ENCODE measurements at regions not wholly inside any gene's neighbourhood (a gene's known extent, or its start where the extent isn't known, plus 50 kb on each side); places are given as distances from the start of the nearest gene placed in this dataset.

- DNase-seq: no peak
Measured at GRCh38 chr3:188052169-188053035, 101.6 kb upstream of the LPP start.

- no peak for DNase-seq
Measured at GRCh38 chr3:188053036-188053340, 101.0 kb upstream of the LPP start.

GRCh38 chr3:188053710-188054380 is 100.1 kb upstream of the LPP start:
- DNase-seq: no peak

- DNase-seq: no peak
Measured at GRCh38 chr3:188054541-188054940, 99.4 kb upstream of the LPP start.

- DNase-seq: no peak
Measured at GRCh38 chr3:188055388-188055787, 98.6 kb upstream of the LPP start.

GRCh38 chr3:188057124-188057523 is 96.8 kb upstream of the LPP start:
- no peak for DNase-seq

GRCh38 chr3:188058569-188059184 is 95.3 kb upstream of the LPP start:
- no peak for DNase-seq

GRCh38 chr3:188059351-188059750 is 94.6 kb upstream of the LPP start:
- DNase-seq: no peak

- DNase-seq: no peak
Measured at GRCh38 chr3:188060264-188060835, 93.6 kb upstream of the LPP start.

- no peak for DNase-seq
Measured at GRCh38 chr3:188060840-188061544, 93.0 kb upstream of the LPP start.

- DNase-seq: no peak
Measured at GRCh38 chr3:188062216-188062615, 91.7 kb upstream of the LPP start.

GRCh38 chr3:188064831-188065493 is 89.0 kb upstream of the LPP start:
- DNase-seq: no peak

GRCh38 chr3:188066141-188066540 is 87.8 kb upstream of the LPP start:
- DNase-seq: no peak

- DNase-seq: no peak
Measured at GRCh38 chr3:188067932-188068331, 86.0 kb upstream of the LPP start.

- DNase-seq: no peak
Measured at GRCh38 chr3:188068342-188068741, 85.6 kb upstream of the LPP start.

GRCh38 chr3:188071636-188072035 is 82.3 kb upstream of the LPP start:
- no peak for DNase-seq

GRCh38 chr3:188076176-188076575 is 77.8 kb upstream of the LPP start:
- DNase-seq: no peak

GRCh38 chr3:188077160-188077799 is 76.7 kb upstream of the LPP start:
- DNase-seq: no peak

GRCh38 chr3:188080091-188080490 is 73.9 kb upstream of the LPP start:
- DNase-seq: no peak

GRCh38 chr3:188082031-188082430 is 71.9 kb upstream of the LPP start:
- DNase-seq: no peak

GRCh38 chr3:188082450-188082849 is 71.5 kb upstream of the LPP start:
- no peak for DNase-seq

GRCh38 chr3:188083011-188083410 is 70.9 kb upstream of the LPP start:
- DNase-seq: no peak
